ACHN (cell line): ENCODE measurements at regions not wholly inside any gene's neighbourhood (a gene's known extent, or its start where the extent isn't known, plus 50 kb on each side); places are given as distances from the start of the nearest gene placed in this dataset.

ENCODE experiments used
- DNase-seq: peaks from one replicate; pipeline ENCODE4 v3.0.0-alpha.2; 2015
- in situ Hi-C: cut with HindIII; loops from 2 replicates; pipeline ENCODE4 v1.10.0; 2017; ENCODE audit warnings: low sequenced_read_pairs, low pct_ligation_motif_present, low pct_unique_long_range_greater_than_20kb

- in situ Hi-C loops = no loop called here
Observed at GRCh38 chr2:96438589-96438988, 66.6 kb downstream of the NEURL3 start.

GRCh38 chr2:96437512-96437911 is 67.6 kb downstream of the NEURL3 start:
- in situ Hi-C loops = no loop called here
- no peak for DNase-seq

More at GRCh38 chr2:96438589-96438988, 66.6 kb downstream of the NEURL3 start:
- no peak for DNase-seq

- DNase-seq = no peak
- in situ Hi-C loops = no loop called here
Observed at GRCh38 chr2:96436961-96437360, 68.2 kb downstream of the NEURL3 start.

- in situ Hi-C loops = no loop called here
- no peak for DNase-seq
Observed at GRCh38 chr2:96436416-96436815, 68.7 kb downstream of the NEURL3 start.

- in situ Hi-C loops = no loop called here
- no peak for DNase-seq
Observed at GRCh38 chr2:96431319-96431718, 73.8 kb downstream of the NEURL3 start.

- no peak for DNase-seq
- in situ Hi-C loops = no loop called here
Observed at GRCh38 chr2:96430394-96430988, 74.7 kb downstream of the NEURL3 start.

GRCh38 chr2:96427917-96428316 is 77.2 kb downstream of the NEURL3 start:
- in situ Hi-C loops = no loop called here
- DNase-seq = peak; percentile 85

GRCh38 chr2:96427169-96427568 is 78.0 kb downstream of the NEURL3 start:
- DNase-seq = no peak
- in situ Hi-C loops = no loop called here

GRCh38 chr2:96423828-96424227 is 81.3 kb downstream of the NEURL3 start:
- no peak for DNase-seq
- in situ Hi-C loops = no loop called here
